DND-41 (cell line): ENCODE measurements at regions not wholly inside any gene's neighbourhood (a gene's known extent, or its start where the extent isn't known, plus 50 kb on each side); places are given as distances from the start of the nearest gene placed in this dataset.

Experiments used
- ATAC-seq: fragments of 200-7000 bp; cut with Tn5 transposase; 3 replicates; pipeline ENCODE4 v1.9.1; 2021; ENCODE audit warnings: low read depth; ENCODE audit not compliant: insufficient read depth
- DNase-seq: peaks from one replicate; pipeline ENCODE4 v3.0.0-alpha.2; 2020
- H2AFZ ChIP-seq: 2 replicates; pipeline ENCODE4 v1.6.0; 2012; ENCODE audit warnings: low read depth, low read length
- H3K27ac ChIP-seq: 2 replicates; pipeline ENCODE4 v1.5.1; 2012; ENCODE audit warnings: low read length, inconsistent platforms
- H3K27me3 ChIP-seq: fragments of 200-600 bp; sonication (generic); 2 replicates; pipeline ENCODE4 v1.6.0; 2012; ENCODE audit warnings: low read length, mild to moderate bottlenecking, inconsistent platforms; ENCODE audit not compliant: insufficient read depth, poor library complexity
- H3K36me3 ChIP-seq: 2 replicates; pipeline ENCODE4 v1.5.1; 2012; ENCODE audit warnings: low read length, inconsistent platforms; ENCODE audit not compliant: insufficient read depth
- H3K4me1 ChIP-seq: 2 replicates; pipeline ENCODE4 v1.5.1; 2012; ENCODE audit warnings: mild to moderate bottlenecking, low read length; ENCODE audit not compliant: insufficient read depth
- H3K4me2 ChIP-seq: 2 replicates; pipeline ENCODE4 v1.6.0; 2012; ENCODE audit warnings: mild to moderate bottlenecking, moderate library complexity, low read length, inconsistent platforms; ENCODE audit not compliant: insufficient read depth
- H3K4me3 ChIP-seq, 2 experiments: fragments of 200-600 bp in 1 of 2; shearing (Covaris generic) in 1 of 2; 2 replicates each; pipeline ENCODE4 v1.5.1; 2012 to 2016; ENCODE audit warnings: inconsistent platforms in 2 of 2, low read length in 2 of 2, mild to moderate bottlenecking in 2 of 2, low read depth in 1 of 2, moderate library complexity in 1 of 2
- H3K79me2 ChIP-seq: 2 replicates; pipeline ENCODE4 v1.6.0; 2012; ENCODE audit warnings: low read length, inconsistent platforms; ENCODE audit not compliant: insufficient read depth
- H3K9ac ChIP-seq: 2 replicates; pipeline ENCODE4 v1.6.0; 2012; ENCODE audit warnings: low read depth, mild to moderate bottlenecking, inconsistent platforms, low read length, moderate library complexity
- H3K9me3 ChIP-seq: 2 replicates; pipeline ENCODE4 v1.5.1; 2012; ENCODE audit warnings: low read length, moderate library complexity, mild to moderate bottlenecking, inconsistent platforms; ENCODE audit not compliant: insufficient read depth, severe bottlenecking
- H4K20me1 ChIP-seq: 2 replicates; pipeline ENCODE4 v1.6.0; 2012; ENCODE audit warnings: low read length; ENCODE audit not compliant: insufficient read depth
- EZH2 ChIP-seq: IDR thresholded peaks from 3 replicates; pipeline ENCODE4 v1.6.1; 2012; ENCODE audit warnings: borderline replicate concordance, low read depth, mild to moderate bottlenecking, moderate library complexity, low read length, inconsistent platforms; ENCODE audit not compliant: severe bottlenecking
- TF ChIP-seq, protein P1 (sequence below): IDR thresholded peaks from 2 replicates; pipeline ENCODE4 v1.5.1; 2012; ENCODE audit warnings: borderline replicate concordance, low read length, moderate library complexity, mild to moderate bottlenecking; ENCODE audit not compliant: poor library complexity, severe bottlenecking; ENCODE audit errors: extremely low read depth

- H3K9me3 ChIP-seq, result no peaks in the 10 kb centered on the region
- no peaks in the 10 kb centered on the region for H3K36me3 ChIP-seq
- TF ChIP-seq, protein P1, sequence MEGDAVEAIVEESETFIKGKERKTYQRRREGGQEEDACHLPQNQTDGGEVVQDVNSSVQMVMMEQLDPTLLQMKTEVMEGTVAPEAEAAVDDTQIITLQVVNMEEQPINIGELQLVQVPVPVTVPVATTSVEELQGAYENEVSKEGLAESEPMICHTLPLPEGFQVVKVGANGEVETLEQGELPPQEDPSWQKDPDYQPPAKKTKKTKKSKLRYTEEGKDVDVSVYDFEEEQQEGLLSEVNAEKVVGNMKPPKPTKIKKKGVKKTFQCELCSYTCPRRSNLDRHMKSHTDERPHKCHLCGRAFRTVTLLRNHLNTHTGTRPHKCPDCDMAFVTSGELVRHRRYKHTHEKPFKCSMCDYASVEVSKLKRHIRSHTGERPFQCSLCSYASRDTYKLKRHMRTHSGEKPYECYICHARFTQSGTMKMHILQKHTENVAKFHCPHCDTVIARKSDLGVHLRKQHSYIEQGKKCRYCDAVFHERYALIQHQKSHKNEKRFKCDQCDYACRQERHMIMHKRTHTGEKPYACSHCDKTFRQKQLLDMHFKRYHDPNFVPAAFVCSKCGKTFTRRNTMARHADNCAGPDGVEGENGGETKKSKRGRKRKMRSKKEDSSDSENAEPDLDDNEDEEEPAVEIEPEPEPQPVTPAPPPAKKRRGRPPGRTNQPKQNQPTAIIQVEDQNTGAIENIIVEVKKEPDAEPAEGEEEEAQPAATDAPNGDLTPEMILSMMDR, result no peak
- TF ChIP-seq EZH2, result no peak
- no peak overlapping the region for H3K4me2 ChIP-seq
- H3K4me1 ChIP-seq, result peaks cover 44% of the 10 kb centered on the region
- ATAC-seq (no peak), DNase-seq (no peak)
- H3K27ac ChIP-seq, result peak overlapping the region; percentile 73
- H3K9ac ChIP-seq, result peak overlapping the region; percentile 9; the same call in 1 of the 2 replicates
- no peaks in the 10 kb centered on the region for H4K20me1 ChIP-seq
- H3K4me3 ChIP-seq, result no peak overlapping the region
- no peaks in the 10 kb centered on the region for H3K27me3 ChIP-seq
- H2AFZ ChIP-seq, result peak overlapping the region; percentile 53
- no peaks in the 10 kb centered on the region for H3K79me2 ChIP-seq
Observed at GRCh38 chr4:152089584-152089983, 328.8 kb upstream of the GATB start.

DNA sequence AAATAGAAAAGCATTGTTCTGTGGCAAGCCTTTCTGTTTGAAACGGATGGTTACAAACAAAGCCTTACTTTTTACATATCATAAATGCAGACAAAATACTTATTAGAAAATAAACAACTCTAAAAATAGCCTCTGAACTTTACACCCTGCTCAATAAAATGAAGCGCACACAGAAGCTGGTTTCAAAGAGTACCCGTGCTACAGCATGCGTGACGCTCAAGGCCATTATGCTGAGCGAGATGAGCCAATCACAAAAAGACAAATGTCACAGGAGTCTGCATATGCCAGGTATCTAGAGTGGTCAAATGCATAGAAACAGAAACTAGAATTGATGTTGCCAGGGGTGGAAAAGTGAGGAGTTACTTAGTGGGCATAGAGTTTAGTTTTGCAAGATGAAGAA is 326.5 kb upstream of the GATB start:
- Histone ChIP-seq H3K4me2 (no peak overlapping the region), H2AFZ (no peak overlapping the region), H4K20me1 (no peaks in the 10 kb centered on the region), H3K27ac (no peak overlapping the region), H3K9me3 (no peaks in the 10 kb centered on the region), H3K4me1 (peaks cover 38% of the 10 kb centered on the region), H3K79me2 (no peaks in the 10 kb centered on the region), H3K27me3 (no peaks in the 10 kb centered on the region), H3K9ac (no peak overlapping the region), H3K4me3 (no peak overlapping the region), H3K36me3 (no peaks in the 10 kb centered on the region)
- TF ChIP-seq EZH2, result no peak
- TF ChIP-seq, protein P1, result no peak
- DNase-seq (no peak), ATAC-seq (no peak)

GRCh38 chr4:152085657-152086056 is 324.9 kb upstream of the GATB start:
- no peak for TF ChIP-seq EZH2
- no peak overlapping the region for H3K4me2 ChIP-seq
- H2AFZ ChIP-seq, result peak overlapping the region; percentile 2; the same call in 1 of the 2 replicates
- H3K36me3 ChIP-seq, result no peaks in the 10 kb centered on the region
- no peaks in the 10 kb centered on the region for H3K79me2 ChIP-seq
- H3K27ac ChIP-seq, result peak overlapping the region; percentile 38; the same call in 1 of the 2 replicates
- DNase-seq (no peak), ATAC-seq (no peak)
- no peaks in the 10 kb centered on the region for H3K27me3 ChIP-seq
- H3K4me3 ChIP-seq, result no peak overlapping the region
- no peaks in the 10 kb centered on the region for H4K20me1 ChIP-seq
- H3K9me3 ChIP-seq, result no peaks in the 10 kb centered on the region
- peaks cover 51% of the 10 kb centered on the region for H3K4me1 ChIP-seq
- no peak overlapping the region for H3K9ac ChIP-seq

- Histone ChIP-seq H3K79me2 (no peaks in the 10 kb centered on the region), H3K9me3 (no peaks in the 10 kb centered on the region), H4K20me1 (no peaks in the 10 kb centered on the region), H3K27ac (no peak overlapping the region), H2AFZ (no peak overlapping the region), H3K4me1 (peaks cover 52% of the 10 kb centered on the region), H3K36me3 (no peaks in the 10 kb centered on the region), H3K27me3 (no peaks in the 10 kb centered on the region), H3K4me3 (no peak overlapping the region), H3K4me2 (no peak overlapping the region), H3K9ac (no peak overlapping the region)
- TF ChIP-seq, protein P1, result no peak
- no peak for TF ChIP-seq EZH2
- ATAC-seq, result no peak
- DNase-seq, result no peak
Observed at GRCh38 chr4:152083338-152083737, 322.5 kb upstream of the GATB start.
